ENCODE measurements at regions not wholly inside any gene's neighbourhood (a gene's known extent, or its start where the extent isn't known, plus 50 kb on each side); places are given as distances from the start of the nearest gene placed in this dataset.
A peak's percentile ranks its signal among the peaks of the same experiment; 100 is the strongest.

- no peaks in the 10 kb centered on the region for H4K20me1 ChIP-seq (replicated peaks; ENCODE audit: control insufficient read depth, insufficient read depth, low read length)
- no peaks in the 10 kb centered on the region for H3K79me2 ChIP-seq (ENCODE audit: control insufficient read depth, insufficient read depth, low read length)
- no peak overlapping the region for H3K9ac ChIP-seq (ENCODE audit: insufficient read depth in 1 of 2, low read depth in 2 of 2, low read length in 2 of 2)
- FAIRE-seq (no peak), DNase-seq (ENCODE audit: extremely low read depth in 1 of 4, low spot score in 3 of 4) (no peak), ATAC-seq (no peak)
- TF ChIP-seq HDAC2 (IDR thresholded peaks at IDR 0.05), result no peak
- no peak for TF ChIP-seq ZNF444 (CRISPR knock-in tag; IDR thresholded peaks at IDR 0.05)
- TF ChIP-seq NFIC (IDR thresholded peaks at IDR 0.05), result peak; percentile 60
- no peaks in the 10 kb centered on the region for H3K36me3 ChIP-seq (ENCODE audit: control insufficient read depth, insufficient read depth, low read length)
- no peaks in the 10 kb centered on the region; a peak in 3 of 5 replicates for H3K4me1 ChIP-seq (replicated peaks in 1 of 2; ENCODE audit: control insufficient read depth in 2 of 2, insufficient read depth in 2 of 2, low read length in 2 of 2)
- in situ Hi-C loops (cut with MboI), result no loop called here
- intact Hi-C loops (cut with micrococcal nuclease), result no loop called here
- no peak overlapping the region for H3K27ac ChIP-seq (ENCODE audit: extremely low read depth, low read depth, low read length)
- no peak overlapping the region for H3K4me3 ChIP-seq
- H3K9me3 ChIP-seq (replicated peaks; ENCODE audit: control insufficient read depth, insufficient read depth, low read depth, low read length), result no peaks in the 10 kb centered on the region
- H2AFZ ChIP-seq (ENCODE audit: low read depth, low read length), result no peak overlapping the region
- POLR2A ChIA-PET, result no interaction called here
- no peaks in the 10 kb centered on the region for H3K9me1 ChIP-seq (ENCODE audit: control insufficient read depth, insufficient read depth, low read length)
- no TSS peak for BruUV-seq (replicated peaks)
- 4% methylated on average over 3 of the region's 4 CpGs for WGBS (ENCODE audit: insufficient coverage, low coverage, missing lambda C conversion rate)
- peaks cover 0 to 25% of the 10 kb centered on the region in 2 experiments; a peak in 3 of 5 replicates for H3K27me3 ChIP-seq (ENCODE audit: control insufficient read depth in 2 of 2, insufficient read depth in 2 of 2, low read length in 2 of 2)
- CTCF ChIA-PET (ENCODE audit: low intra/inter-chr PET ratio), result no interaction called here
- no peak overlapping the region for H3K4me2 ChIP-seq (ENCODE audit: insufficient read depth, low read length)
Measured at GRCh38 chr9:36759141-36759540, 186.4 kb downstream of the MELK start.

- Histone ChIP-seq H3K9me3 (replicated peaks; ENCODE audit: control insufficient read depth, insufficient read depth, low read depth, low read length) (no peaks in the 10 kb centered on the region), H3K4me3 (no peak overlapping the region), H4K20me1 (replicated peaks; ENCODE audit: control insufficient read depth, insufficient read depth, low read length) (no peaks in the 10 kb centered on the region), H3K4me2 (ENCODE audit: insufficient read depth, low read length) (no peak overlapping the region), H3K79me2 (ENCODE audit: control insufficient read depth, insufficient read depth, low read length) (no peaks in the 10 kb centered on the region), H3K36me3 (ENCODE audit: control insufficient read depth, insufficient read depth, low read length) (no peaks in the 10 kb centered on the region), H3K27ac (ENCODE audit: extremely low read depth, low read depth, low read length) (no peak overlapping the region), H3K27me3 (ENCODE audit: control insufficient read depth in 2 of 2, insufficient read depth in 2 of 2, low read length in 2 of 2) (peaks cover 0 to 21% of the 10 kb centered on the region in 2 experiments; a peak in 3 of 5 replicates), H3K9me1 (ENCODE audit: control insufficient read depth, insufficient read depth, low read length) (no peaks in the 10 kb centered on the region), H3K9ac (ENCODE audit: insufficient read depth in 1 of 2, low read depth in 2 of 2, low read length in 2 of 2) (no peak overlapping the region), H3K4me1 (replicated peaks in 1 of 2; ENCODE audit: control insufficient read depth in 2 of 2, insufficient read depth in 2 of 2, low read length in 2 of 2) (peaks cover 2 to 8% of the 10 kb centered on the region in 2 experiments; a peak in 4 of 5 replicates), H2AFZ (ENCODE audit: low read depth, low read length) (no peak overlapping the region)
- DNase-seq (ENCODE audit: extremely low read depth in 1 of 4, low spot score in 3 of 4), result no peak
- ChIA-PET POLR2A (no interaction called here), CTCF (ENCODE audit: low intra/inter-chr PET ratio) (no interaction called here)
- no peak for ATAC-seq
- FAIRE-seq, result no peak
- no peak for TF ChIP-seq HMG20B (CRISPR knock-in tag; IDR thresholded peaks at IDR 0.05)
- TF ChIP-seq RBM25 (IDR thresholded peaks at IDR 0.05; ENCODE audit: low read depth, low read length, severe bottlenecking), result no peak
- no peak for TF ChIP-seq IFI16 (CRISPR knock-in tag; IDR thresholded peaks at IDR 0.05)
- no peak for TF ChIP-seq USF2 (CRISPR knock-in tag; IDR thresholded peaks at IDR 0.05)
- no peak for TF ChIP-seq RAD21 (CRISPR knock-in tag; conservative IDR thresholded peaks at IDR 0.05 in 1 of 2, IDR thresholded peaks at IDR 0.05 in 1 of 2)
- TF ChIP-seq ZNF583 (CRISPR knock-in tag; IDR thresholded peaks at IDR 0.05), result no peak
- TF ChIP-seq BCOR (IDR thresholded peaks at IDR 0.05), result no peak
- no peak for TF ChIP-seq SREBF1 (IDR thresholded peaks at IDR 0.05; ENCODE audit: borderline replicate concordance, low read depth, low read length)
- no peak for TF ChIP-seq SMAD2 (IDR thresholded peaks at IDR 0.05; ENCODE audit: low read depth, low read length)
- no TSS peak for BruUV-seq (replicated peaks)
- WGBS (ENCODE audit: insufficient coverage, low coverage, missing lambda C conversion rate), result 2% methylated on average over 4 of the region's 4 CpGs
- in situ Hi-C loops (cut with MboI), result no loop called here
- intact Hi-C loops (cut with micrococcal nuclease), result no loop called here
Measured at GRCh38 chr9:36759976-36760375, 187.3 kb downstream of the MELK start.

Measured in K562 (cell line).